Fibroblast of the aortic adventitia (primary cell): ENCODE measurements at regions not wholly inside any gene's neighbourhood (a gene's known extent, or its start where the extent isn't known, plus 50 kb on each side); places are given as distances from the start of the nearest gene placed in this dataset.

Source experiments
- DNase-seq: peaks from one replicate; pipeline ENCODE4 v3.0.0-alpha.2; 2010; ENCODE audit warnings: low read depth
- H3K4me3 ChIP-seq: 2 replicates; pipeline ENCODE4 v1.5.1; 2011; ENCODE audit warnings: low read depth, mild to moderate bottlenecking, control low read depth, low read length, moderate library complexity
- CTCF ChIP-seq: IDR thresholded peaks from 2 replicates; pipeline ENCODE4 v1.5.1; 2011; ENCODE audit warnings: mild to moderate bottlenecking, low read length, control low read depth, inconsistent platforms; ENCODE audit not compliant: insufficient read depth

GRCh38 chr2:76082509-76082908 is 371.8 kb upstream of the GCFC2 start:
- H3K4me3 ChIP-seq, result no peak overlapping the region
- no peak for DNase-seq
- no peak for TF ChIP-seq CTCF

- H3K4me3 ChIP-seq, result no peak overlapping the region
- no peak for TF ChIP-seq CTCF
- DNase-seq, result no peak
Measured at GRCh38 chr2:76080154-76080553, 369.4 kb upstream of the GCFC2 start.

- TF ChIP-seq CTCF, result no peak
- no peak for DNase-seq
- no peak overlapping the region for H3K4me3 ChIP-seq
Measured at GRCh38 chr2:76075126-76075525, 364.4 kb upstream of the GCFC2 start.

DNA sequence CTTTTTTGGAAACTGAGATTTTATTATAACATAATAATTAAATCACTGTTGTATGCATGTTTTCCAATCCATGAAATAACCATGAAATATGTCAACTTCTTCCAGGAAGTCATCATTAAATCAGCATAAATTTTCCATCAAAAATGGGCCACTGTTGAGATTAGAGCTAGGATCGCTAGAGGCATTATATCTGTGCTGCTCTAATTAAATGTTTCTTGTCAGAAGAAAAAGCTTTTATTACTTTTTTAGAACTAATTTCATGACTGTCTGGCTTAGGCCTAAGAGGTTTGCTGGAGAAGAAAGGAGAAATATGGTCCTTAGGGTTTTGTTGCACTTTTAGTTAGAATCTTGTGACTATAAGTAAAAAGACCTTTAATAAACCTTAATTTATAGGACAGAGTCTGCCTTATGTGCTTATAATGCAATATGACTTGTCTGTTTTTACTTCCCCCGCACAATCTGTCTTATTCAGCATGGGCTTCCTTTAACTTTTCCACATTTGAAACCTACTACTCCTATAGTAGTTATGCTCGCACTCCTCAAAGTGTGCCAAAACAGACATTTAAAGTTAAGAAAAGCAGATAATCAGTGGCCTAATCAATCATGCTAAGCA is 363.4 kb upstream of the GCFC2 start:
- no peak for TF ChIP-seq CTCF
- DNase-seq, result no peak
- no peak overlapping the region for H3K4me3 ChIP-seq

DNA sequence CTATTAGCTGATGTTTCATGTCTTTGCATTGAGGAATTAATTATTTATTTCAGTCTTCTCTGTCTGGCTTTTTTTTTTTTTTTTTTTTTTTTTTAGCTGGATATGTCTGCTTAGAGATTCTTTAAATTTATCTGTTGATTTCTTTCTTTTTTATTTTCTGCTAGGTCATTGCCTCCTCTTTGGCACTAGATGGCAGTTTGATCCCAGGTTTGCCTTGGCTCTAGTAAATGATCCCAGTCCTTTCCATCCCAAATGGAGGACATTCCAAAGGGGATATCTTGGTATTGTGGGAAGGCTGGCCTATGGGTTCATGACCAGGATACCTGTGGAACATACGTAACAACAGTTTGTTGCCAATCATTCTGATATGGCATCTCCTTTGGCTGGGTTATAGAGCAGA is 339.5 kb upstream of the GCFC2 start:
- no peak overlapping the region for H3K4me3 ChIP-seq
- no peak for DNase-seq
- TF ChIP-seq CTCF, result no peak

DNA sequence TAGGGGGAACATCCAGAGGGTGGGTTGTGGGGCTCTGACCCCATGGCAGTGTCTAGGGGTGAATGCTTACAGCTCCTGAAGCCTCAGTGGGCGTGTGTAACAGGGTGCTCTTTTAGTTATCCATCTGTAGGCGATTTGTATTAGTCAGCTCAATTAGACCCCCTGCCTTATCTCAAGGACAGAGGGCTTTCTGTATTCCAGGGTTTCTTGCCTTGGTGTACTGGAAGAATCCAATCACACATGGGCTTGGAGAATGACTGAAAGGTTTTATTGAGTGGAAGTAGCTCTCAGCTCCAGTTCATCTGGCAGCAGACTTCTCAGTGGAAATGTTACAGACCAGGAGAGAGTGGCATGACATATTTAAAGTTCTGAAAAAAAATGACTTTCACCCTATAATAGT is 334.0 kb upstream of the GCFC2 start:
- TF ChIP-seq CTCF, result no peak
- H3K4me3 ChIP-seq, result no peak overlapping the region
- no peak for DNase-seq

GRCh38 chr2:76039505-76039904 is 328.8 kb upstream of the GCFC2 start:
- DNase-seq, result no peak
- H3K4me3 ChIP-seq, result no peak overlapping the region
- no peak for TF ChIP-seq CTCF
